ENCODE measurements at regions not wholly inside any gene's neighbourhood (a gene's known extent, or its start where the extent isn't known, plus 50 kb on each side); places are given as distances from the start of the nearest gene placed in this dataset.

- Histone ChIP-seq H3K4me1 (no peaks in the 10 kb centered on the region), H3K36me3 (no peaks in the 10 kb centered on the region), H3K9me3 (no peaks in the 10 kb centered on the region), H3K27me3 (no peaks in the 10 kb centered on the region), H3K27ac (no peak overlapping the region), H3K4me3 (no peak overlapping the region)
- DNase-seq (ENCODE audit: low spot score) = no peak
- TF ChIP-seq CTCF (IDR thresholded peaks at IDR 0.05) = no peak
These were observed 245.0 kb downstream of the KCNJ2 start for GRCh38 chr17:70414300-70414699.

- no peak for DNase-seq (ENCODE audit: low spot score)
- Histone ChIP-seq H3K4me3 (no peak overlapping the region), H3K27ac (no peak overlapping the region), H3K36me3 (no peaks in the 10 kb centered on the region), H3K9me3 (no peaks in the 10 kb centered on the region), H3K27me3 (no peaks in the 10 kb centered on the region), H3K4me1 (no peaks in the 10 kb centered on the region)
- no peak for TF ChIP-seq CTCF (IDR thresholded peaks at IDR 0.05)
These were observed 251.6 kb downstream of the KCNJ2 start for GRCh38 chr17:70420861-70421445.

- no peak for DNase-seq (ENCODE audit: low spot score)
- H3K9me3 ChIP-seq = no peaks in the 10 kb centered on the region
- no peak for TF ChIP-seq CTCF (IDR thresholded peaks at IDR 0.05)
- no peak overlapping the region for H3K4me3 ChIP-seq
- no peaks in the 10 kb centered on the region for H3K4me1 ChIP-seq
- no peak overlapping the region for H3K27ac ChIP-seq
- no peaks in the 10 kb centered on the region for H3K27me3 ChIP-seq
- H3K36me3 ChIP-seq = no peaks in the 10 kb centered on the region
These were observed 253.5 kb downstream of the KCNJ2 start for GRCh38 chr17:70422862-70423261.

- no peak for DNase-seq (ENCODE audit: low spot score)
- Histone ChIP-seq H3K4me1 (no peaks in the 10 kb centered on the region), H3K4me3 (no peak overlapping the region), H3K36me3 (no peaks in the 10 kb centered on the region), H3K27me3 (no peaks in the 10 kb centered on the region), H3K27ac (no peak overlapping the region), H3K9me3 (no peaks in the 10 kb centered on the region)
- TF ChIP-seq CTCF (IDR thresholded peaks at IDR 0.05) = no peak
These were observed 254.2 kb downstream of the KCNJ2 start for GRCh38 chr17:70423562-70423961.

GRCh38 chr17:70426752-70427151, 257.4 kb downstream of the KCNJ2 start:
- no peaks in the 10 kb centered on the region for H3K4me1 ChIP-seq

More at GRCh38 chr17:70426752-70427151, 257.4 kb downstream of the KCNJ2 start:
- no peak for DNase-seq (ENCODE audit: low spot score)
- H3K4me3 ChIP-seq = no peak overlapping the region
- H3K27ac ChIP-seq = no peak overlapping the region
- H3K9me3 ChIP-seq = no peaks in the 10 kb centered on the region
- no peaks in the 10 kb centered on the region for H3K36me3 ChIP-seq
- H3K27me3 ChIP-seq = no peaks in the 10 kb centered on the region
- no peak for TF ChIP-seq CTCF (IDR thresholded peaks at IDR 0.05)
